ENCODE measurements at regions not wholly inside any gene's neighbourhood (a gene's known extent, or its start where the extent isn't known, plus 50 kb on each side); places are given as distances from the start of the nearest gene placed in this dataset.

- no peak for TF ChIP-seq CTCF (IDR thresholded peaks at IDR 0.05)
- TF ChIP-seq POLR2A (IDR thresholded peaks at IDR 0.05): no peak
Measured at GRCh38 chr10:123521076-123521475, 145.1 kb upstream of the GPR26 start.
